Loucy (cell line): ENCODE measurements at regions not wholly inside any gene's neighbourhood (a gene's known extent, or its start where the extent isn't known, plus 50 kb on each side); places are given as distances from the start of the nearest gene placed in this dataset.

Source experiments
- H2AFZ ChIP-seq: fragments of 200-600 bp; sonication (generic); 2 replicates; pipeline ENCODE4 v1.6.0; 2016; ENCODE audit warnings: antibody characterized with exemption, mild to moderate bottlenecking, low read length, moderate library complexity
- H3F3A ChIP-seq: fragments of 200-600 bp; 2 replicates; pipeline ENCODE4 v1.6.0; 2016; ENCODE audit warnings: antibody characterized with exemption, low read depth, mild to moderate bottlenecking
- H3K27me3 ChIP-seq: fragments of 200-600 bp; sonication (generic); 2 replicates; pipeline ENCODE4 v1.6.1; 2014; ENCODE audit warnings: low read length, mild to moderate bottlenecking; ENCODE audit not compliant: insufficient read depth, poor library complexity, severe bottlenecking
- H3K36me3 ChIP-seq: fragments of 200-600 bp; sonication (generic); 2 replicates; pipeline ENCODE4 v1.6.1; 2016; ENCODE audit warnings: low read length; ENCODE audit not compliant: insufficient read depth
- H3K4me1 ChIP-seq: fragments of 200-600 bp; sonication (generic); 2 replicates; pipeline ENCODE4 v1.5.1; 2014; ENCODE audit warnings: low read length, mild to moderate bottlenecking; ENCODE audit not compliant: insufficient read depth, poor library complexity, severe bottlenecking
- H3K4me2 ChIP-seq: fragments of 200-600 bp; sonication (generic); 2 replicates; pipeline ENCODE4 v1.6.0; 2014; ENCODE audit warnings: antibody characterized with exemption, low read length, low read depth, mild to moderate bottlenecking; ENCODE audit not compliant: poor library complexity, severe bottlenecking
- H3K4me3 ChIP-seq: fragments of 200-600 bp; sonication (generic); 2 replicates; pipeline ENCODE4 v1.5.1; 2014; ENCODE audit warnings: low read length, mild to moderate bottlenecking, mixed read lengths; ENCODE audit not compliant: poor library complexity, severe bottlenecking
- H3K79me2 ChIP-seq: fragments of 200-600 bp; sonication (generic); 2 replicates; pipeline ENCODE4 v1.6.1; 2014; ENCODE audit warnings: low read length; ENCODE audit not compliant: insufficient read depth
- H3K9ac ChIP-seq: fragments of 200-600 bp; sonication (generic); 2 replicates; pipeline ENCODE4 v1.6.0; 2014; ENCODE audit warnings: mild to moderate bottlenecking, low read depth, low read length, moderate library complexity; ENCODE audit not compliant: poor library complexity, severe bottlenecking
- H3K9me2 ChIP-seq: fragments of 200-600 bp; sonication (generic); replicated peaks from 2 replicates; pipeline ENCODE4 v1.6.1; 2016; ENCODE audit warnings: low read depth, low read length, mixed read lengths
- H3K9me3 ChIP-seq: fragments of 200-600 bp; sonication (generic); 2 replicates; pipeline ENCODE4 v1.6.1; 2014; ENCODE audit warnings: mild to moderate bottlenecking, antibody characterized with exemption, low read length, low read depth; ENCODE audit not compliant: insufficient read depth
- H4K20me1 ChIP-seq: fragments of 200-600 bp; sonication (generic); 2 replicates; pipeline ENCODE4 v1.6.0; 2014; ENCODE audit warnings: antibody characterized with exemption, low read length, mild to moderate bottlenecking; ENCODE audit not compliant: insufficient read depth, poor library complexity, severe bottlenecking
- CTCF ChIP-seq: fragments of 200-600 bp; sonication (generic); conservative IDR thresholded peaks from 2 replicates; pipeline ENCODE4 v1.5.1; 2014; ENCODE audit warnings: mild to moderate bottlenecking, antibody characterized with exemption, low read length
- EZH2phosphoT487 ChIP-seq: fragments of 200-600 bp; IDR thresholded peaks from 2 replicates; pipeline ENCODE4 v1.6.1; 2018; ENCODE audit warnings: antibody characterized with exemption, mild to moderate bottlenecking, moderate library complexity, borderline replicate concordance

GRCh38 chr18:46293742-46294181 lies 189.6 kb downstream of the HAUS1 start:
- H4K20me1 ChIP-seq = no peaks in the 10 kb centered on the region
- no peak for TF ChIP-seq CTCF
- TF ChIP-seq EZH2phosphoT487 = no peak
- no peak overlapping the region for H3K4me3 ChIP-seq
- no peaks in the 10 kb centered on the region for H3K79me2 ChIP-seq
- H3K4me1 ChIP-seq = peaks cover 16% of the 10 kb centered on the region
- H3K9me3 ChIP-seq = no peaks in the 10 kb centered on the region
- H2AFZ ChIP-seq = no peak overlapping the region
- H3K9ac ChIP-seq = no peak overlapping the region
- H3K4me2 ChIP-seq = no peak overlapping the region
- no peaks in the 10 kb centered on the region for H3K9me2 ChIP-seq
- no peaks in the 10 kb centered on the region for H3K27me3 ChIP-seq
- no peaks in the 10 kb centered on the region for H3K36me3 ChIP-seq
- no peaks in the 10 kb centered on the region for H3F3A ChIP-seq

DNA sequence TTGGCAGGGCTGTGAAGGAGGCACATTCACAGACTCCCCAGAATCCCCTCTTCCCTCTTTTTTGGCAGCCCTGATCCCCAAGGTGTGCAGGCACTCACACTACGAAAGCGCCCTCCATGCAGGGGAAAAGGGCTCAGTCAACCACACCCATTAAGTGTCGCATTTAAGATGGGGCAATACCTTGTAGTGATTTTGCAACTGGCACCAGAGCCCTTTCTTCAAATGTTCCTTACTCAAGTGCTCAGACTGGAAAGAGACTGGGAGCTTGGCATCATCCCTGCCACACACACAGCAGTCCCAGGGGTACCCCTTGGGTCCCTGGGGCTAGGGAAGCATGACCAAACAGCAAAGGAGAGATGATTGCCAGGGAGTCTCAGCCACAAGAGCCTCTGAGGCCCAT lies 190.1 kb downstream of the HAUS1 start:
- peaks cover 16% of the 10 kb centered on the region for H3K4me1 ChIP-seq
- no peak overlapping the region for H3K9ac ChIP-seq
- H3K4me3 ChIP-seq = no peak overlapping the region
- no peaks in the 10 kb centered on the region for H3F3A ChIP-seq
- H3K9me3 ChIP-seq = no peaks in the 10 kb centered on the region
- no peak for TF ChIP-seq CTCF
- TF ChIP-seq EZH2phosphoT487 = no peak
- H3K79me2 ChIP-seq = no peaks in the 10 kb centered on the region
- H3K27me3 ChIP-seq = no peaks in the 10 kb centered on the region
- no peaks in the 10 kb centered on the region for H4K20me1 ChIP-seq
- no peaks in the 10 kb centered on the region for H3K9me2 ChIP-seq
- no peaks in the 10 kb centered on the region for H3K36me3 ChIP-seq
- H2AFZ ChIP-seq = no peak overlapping the region
- no peak overlapping the region for H3K4me2 ChIP-seq

GRCh38 chr18:46294751-46295150 lies 190.6 kb downstream of the HAUS1 start:
- no peak for TF ChIP-seq EZH2phosphoT487
- no peak for TF ChIP-seq CTCF
- Histone ChIP-seq H2AFZ (no peak overlapping the region), H3K9me2 (no peaks in the 10 kb centered on the region), H3K4me3 (no peak overlapping the region), H3K9ac (no peak overlapping the region), H3K27me3 (no peaks in the 10 kb centered on the region), H3K4me2 (no peak overlapping the region), H3F3A (no peaks in the 10 kb centered on the region), H3K79me2 (no peaks in the 10 kb centered on the region), H4K20me1 (no peaks in the 10 kb centered on the region), H3K9me3 (no peaks in the 10 kb centered on the region), H3K4me1 (peaks cover 16% of the 10 kb centered on the region), H3K36me3 (no peaks in the 10 kb centered on the region)
